PC-3 (cell line): ENCODE measurements at regions not wholly inside any gene's neighbourhood (a gene's known extent, or its start where the extent isn't known, plus 50 kb on each side); places are given as distances from the start of the nearest gene placed in this dataset.

ENCODE experiments used
- ATAC-seq: fragments of 200-7000 bp; cut with Tn5 transposase; 2 replicates; pipeline ENCODE4 v1.9.1; 2020; ENCODE audit warnings: mild to moderate bottlenecking, moderate library complexity
- BruUV-seq: library from RNA; stranded (reverse); fragments of 400-500 nt; replicated peaks from 2 replicates; lab custom pipeline; 2021; lab: Mats Ljungman, UMichigan
- CTCF ChIA-PET: fragments of 300-600 bp; sonication (Branson Sonifier 250); formaldehyde crosslinking; loops from one replicate; lab custom pipeline; 2022; ENCODE audit warnings: antibody characterized with exemption; lab: Charles Lee
- POLR2A ChIA-PET: fragments of 300-600 bp; sonication (Branson Sonifier 250); formaldehyde crosslinking; loops from one replicate; lab custom pipeline; 2022; ENCODE audit warnings: antibody characterized with exemption; ENCODE audit not compliant: unreplicated experiment; lab: Charles Lee
- DNase-seq: peaks from one replicate; pipeline ENCODE4 v3.0.0-alpha.2; 2015
- H2AFZ ChIP-seq: fragments of 300-600 bp; sonication (generic); 2 replicates; pipeline ENCODE4 v1.6.0; 2016; ENCODE audit warnings: antibody characterized with exemption, low read length
- H3F3A ChIP-seq: fragments of 300-600 bp; sonication (generic); one replicate; pipeline ENCODE4 v1.6.0; 2017; ENCODE audit warnings: antibody characterized with exemption, low read length, control low read depth, mild to moderate bottlenecking; ENCODE audit not compliant: unreplicated experiment
- H3K27ac ChIP-seq: fragments of 300-600 bp; sonication (generic); 2 replicates; pipeline ENCODE4 v1.5.1; 2016; ENCODE audit warnings: mild to moderate bottlenecking, low read length
- H3K27me3 ChIP-seq: fragments of 300-600 bp; sonication (generic); 2 replicates; pipeline ENCODE4 v1.6.1; 2016; ENCODE audit warnings: low read length, mixed read lengths
- H3K36me3 ChIP-seq: fragments of 300-600 bp; sonication (generic); 2 replicates; pipeline ENCODE4 v1.6.1; 2016; ENCODE audit warnings: low read depth, mixed run types, low read length, mixed read lengths
- H3K4me1 ChIP-seq: fragments of 300-600 bp; sonication (generic); 2 replicates; pipeline ENCODE4 v1.5.1; 2016; ENCODE audit warnings: low read length; ENCODE audit not compliant: insufficient read depth
- H3K4me2 ChIP-seq: fragments of 300-600 bp; sonication (generic); 2 replicates; pipeline ENCODE4 v1.6.0; 2016; ENCODE audit warnings: low read length
- H3K4me3 ChIP-seq: fragments of 300-600 bp; sonication (generic); 2 replicates; pipeline ENCODE4 v1.5.1; 2016; ENCODE audit warnings: mild to moderate bottlenecking, low read length, mixed read lengths
- H3K79me2 ChIP-seq: fragments of 300-600 bp; sonication (generic); 2 replicates; pipeline ENCODE4 v1.6.1; 2017; ENCODE audit warnings: low read length, mixed read lengths
- H3K9ac ChIP-seq: fragments of 300-600 bp; sonication (generic); 2 replicates; pipeline ENCODE4 v1.6.0; 2016; ENCODE audit warnings: mild to moderate bottlenecking, low read length
- H3K9me2 ChIP-seq: fragments of 300-600 bp; sonication (generic); replicated peaks from 2 replicates; pipeline ENCODE4 v1.6.1; 2016; ENCODE audit warnings: mixed run types, low read length, mixed read lengths
- H3K9me3 ChIP-seq: fragments of 300-600 bp; sonication (generic); 2 replicates; pipeline ENCODE4 v1.6.1; 2016; ENCODE audit warnings: low read length, mixed read lengths
- H4K20me1 ChIP-seq: fragments of 300-600 bp; sonication (generic); 2 replicates; pipeline ENCODE4 v1.6.1; 2016; ENCODE audit warnings: low read length, mixed read lengths
- CTCF ChIP-seq: fragments of 300-600 bp; sonication (generic); conservative IDR thresholded peaks from 2 replicates; pipeline ENCODE4 v1.5.1; 2017; ENCODE audit warnings: antibody characterized with exemption, low read depth, mild to moderate bottlenecking, low read length
- EZH2 ChIP-seq: fragments of 300-600 bp; sonication (generic); IDR thresholded peaks from one replicate; pipeline ENCODE4 v1.6.1; 2017; ENCODE audit warnings: antibody characterized with exemption, mild to moderate bottlenecking, low read length; ENCODE audit not compliant: unreplicated experiment
- EZH2phosphoT487 ChIP-seq: fragments of 300-600 bp; sonication (generic); IDR thresholded peaks from 2 replicates; pipeline ENCODE4 v1.6.1; 2018; ENCODE audit warnings: mild to moderate bottlenecking, antibody characterized with exemption, low read length, borderline replicate concordance
- intact Hi-C: fragments of 100-400 bp; cut with micrococcal nuclease; formaldehyde crosslinking; loops from 2 replicates; pipeline ENCODE4 v1.9.0; 2023

- Histone ChIP-seq H3K36me3 (no peaks in the 10 kb centered on the region), H4K20me1 (no peaks in the 10 kb centered on the region), H3K9me2 (no peaks in the 10 kb centered on the region), H3K4me2 (no peak overlapping the region), H3K4me3 (no peak overlapping the region), H3F3A (no peaks in the 10 kb centered on the region), H2AFZ (no peak overlapping the region), H3K9ac (no peak overlapping the region), H3K79me2 (no peaks in the 10 kb centered on the region), H3K27ac (no peak overlapping the region), H3K4me1 (no peaks in the 10 kb centered on the region), H3K27me3 (no peaks in the 10 kb centered on the region), H3K9me3 (no peaks in the 10 kb centered on the region)
- intact Hi-C loops, result no loop called here
- TF ChIP-seq EZH2phosphoT487 (no peak), CTCF (no peak), EZH2 (no peak)
- CTCF ChIA-PET, result no interaction called here
- no peak for ATAC-seq
- no TSS peak for BruUV-seq
- DNase-seq, result no peak
- POLR2A ChIA-PET, result no interaction called here
These were observed 254.4 kb upstream of the ETAA1 start for GRCh38 chr2:67142741-67143140.

- ATAC-seq (no peak), DNase-seq (peak; percentile 34)
- Histone ChIP-seq H3K9me2 (no peaks in the 10 kb centered on the region), H3K36me3 (no peaks in the 10 kb centered on the region), H3K9ac (no peak overlapping the region), H3K4me1 (no peaks in the 10 kb centered on the region), H3K79me2 (no peaks in the 10 kb centered on the region), H4K20me1 (no peaks in the 10 kb centered on the region), H3K27ac (no peak overlapping the region), H3K9me3 (no peaks in the 10 kb centered on the region), H3F3A (no peaks in the 10 kb centered on the region), H3K27me3 (no peaks in the 10 kb centered on the region), H3K4me3 (no peak overlapping the region), H2AFZ (no peak overlapping the region), H3K4me2 (no peak overlapping the region)
- CTCF ChIA-PET, result no interaction called here
- POLR2A ChIA-PET, result no interaction called here
- no peak for TF ChIP-seq EZH2
- no peak for TF ChIP-seq EZH2phosphoT487
- no peak for TF ChIP-seq CTCF
- BruUV-seq, result no TSS peak
- intact Hi-C loops, result no loop called here
These were observed 251.3 kb upstream of the ETAA1 start for GRCh38 chr2:67145851-67146250.

- POLR2A ChIA-PET, result no interaction called here
- intact Hi-C loops, result no loop called here
- H3K27me3 ChIP-seq, result no peaks in the 10 kb centered on the region
- H3F3A ChIP-seq, result no peaks in the 10 kb centered on the region
- CTCF ChIA-PET, result no interaction called here
- no peak overlapping the region for H2AFZ ChIP-seq
- no peak overlapping the region for H3K4me2 ChIP-seq
- no peaks in the 10 kb centered on the region for H3K36me3 ChIP-seq
- BruUV-seq, result no TSS peak
- H3K9ac ChIP-seq, result no peak overlapping the region
- TF ChIP-seq EZH2phosphoT487 (no peak), CTCF (no peak), EZH2 (no peak)
- H4K20me1 ChIP-seq, result no peaks in the 10 kb centered on the region
- no peak overlapping the region for H3K27ac ChIP-seq
- no peak overlapping the region for H3K4me3 ChIP-seq
- ATAC-seq (no peak), DNase-seq (no peak)
- H3K4me1 ChIP-seq, result no peaks in the 10 kb centered on the region
- H3K9me3 ChIP-seq, result no peaks in the 10 kb centered on the region
- H3K79me2 ChIP-seq, result no peaks in the 10 kb centered on the region
- no peaks in the 10 kb centered on the region for H3K9me2 ChIP-seq
These were observed 240.3 kb upstream of the ETAA1 start for GRCh38 chr2:67156796-67157195.
